HepG2 (cell line): ENCODE measurements at regions not wholly inside any gene's neighbourhood (a gene's known extent, or its start where the extent isn't known, plus 50 kb on each side); places are given as distances from the start of the nearest gene placed in this dataset.

Experiments used
- ATAC-seq: fragments of 200-7000 bp; cut with Tn5 transposase; 3 replicates; pipeline ENCODE4 v1.9.1; 2020; ENCODE audit warnings: mild to moderate bottlenecking, moderate library complexity
- BruUV-seq: library from RNA; stranded (reverse); fragments of 400-500 nt; replicated peaks from 2 replicates; lab custom pipeline; 2021; lab: Mats Ljungman, UMichigan
- CTCF ChIA-PET: fragments of 300-600 bp; formaldehyde crosslinking; extraction: SDS; loops from one replicate; lab custom pipeline; 2021; ENCODE audit warnings: low total read pairs, inconsistent platforms, low intra/inter-chr PET ratio; lab: Yijun Ruan, JAX
- POLR2A ChIA-PET: fragments of 350-600 bp; sonication (Branson Sonifier 250); formaldehyde crosslinking; loops from one replicate; lab custom pipeline; 2020; ENCODE audit warnings: antibody characterized with exemption, inconsistent platforms; lab: Yijun Ruan, JAX
- DNase-seq: peaks from one replicate; pipeline ENCODE4 v3.0.0-alpha.2; 2015; ENCODE audit warnings: low spot score
- FAIRE-seq: peaks from 3 replicates; lab custom pipeline; 2011; peaks lifted over from hg19 to GRCh38; lab: Jason Lieb, UNC
- H2AFZ ChIP-seq: one replicate; pipeline ENCODE4 v1.6.1; 2011; ENCODE audit warnings: low read length, inconsistent platforms
- H3K27ac ChIP-seq: fragments of 300-600 bp; 3 replicates; pipeline ENCODE4 v1.8.0; 2011; ENCODE audit warnings: mixed run types, mild to moderate bottlenecking, mixed read lengths, low read length, inconsistent platforms; ENCODE audit not compliant: insufficient read depth; ENCODE audit errors: extremely low read length
- H3K27me3 ChIP-seq, 2 experiments: fragments of 200-600 bp in 1 of 2; 2 replicates in 1 of 2; 3 replicates in 1 of 2; pipeline versions ENCODE4 v1.6.0 to v1.8.0; 2011; ENCODE audit warnings: low read length in 2 of 2, mild to moderate bottlenecking in 2 of 2, moderate library complexity in 2 of 2, inconsistent platforms in 1 of 2; ENCODE audit not compliant: insufficient read depth in 2 of 2, control insufficient read depth in 1 of 2
- H3K36me3 ChIP-seq, 2 experiments: fragments of 200-600 bp in 1 of 2; replicated peaks in 1 of 2; 2 replicates in 1 of 2; 3 replicates in 1 of 2; pipeline versions ENCODE4 v1.5.1 to v1.8.0; 2011; ENCODE audit warnings: low read length in 2 of 2, inconsistent platforms in 1 of 2; ENCODE audit not compliant: insufficient read depth in 2 of 2, control insufficient read depth in 1 of 2
- H3K4me1 ChIP-seq: 2 replicates; pipeline ENCODE4 v1.5.1; 2012; ENCODE audit warnings: low read length, inconsistent platforms; ENCODE audit not compliant: insufficient read depth
- H3K4me2 ChIP-seq: 2 replicates; pipeline ENCODE4 v1.6.0; 2011; ENCODE audit warnings: low read depth, low read length, inconsistent platforms
- H3K4me3 ChIP-seq, 3 experiments: fragments of 200-600 bp in 1 of 3; sonication (generic), shearing (Covaris generic) in 1 of 3; replicated peaks in 1 of 3; 2 replicates each; pipeline ENCODE4 v1.5.1; 2011 to 2016; ENCODE audit warnings: low read length in 3 of 3, inconsistent platforms in 2 of 3, low read depth in 2 of 3, mild to moderate bottlenecking in 2 of 3, control low read depth in 1 of 3, mixed read lengths in 1 of 3; ENCODE audit not compliant: insufficient read depth in 1 of 3
- H3K79me2 ChIP-seq: one replicate; pipeline ENCODE4 v1.6.1; 2011; ENCODE audit warnings: low read length, inconsistent platforms; ENCODE audit not compliant: insufficient read depth
- H3K9ac ChIP-seq: 2 replicates; pipeline ENCODE4 v1.6.0; 2011; ENCODE audit warnings: mild to moderate bottlenecking, low read depth, low read length, inconsistent platforms; ENCODE audit not compliant: insufficient read depth
- H3K9me3 ChIP-seq: 2 replicates; pipeline ENCODE4 v1.5.1; 2012; ENCODE audit warnings: mild to moderate bottlenecking, low read length
- H4K20me1 ChIP-seq: 2 replicates; pipeline ENCODE4 v1.6.0; 2011; ENCODE audit warnings: inconsistent platforms, mild to moderate bottlenecking, low read length, moderate library complexity; ENCODE audit not compliant: insufficient read depth
- ARID2 ChIP-seq: sonication (generic); formaldehyde crosslinking; IDR thresholded peaks from 2 replicates; pipeline ENCODE4 v1.8.1; 2022; ENCODE audit warnings: mild to moderate bottlenecking, missing genetic modification reagents, borderline replicate concordance
- ARID4A ChIP-seq: sonication (generic); formaldehyde crosslinking; IDR thresholded peaks from 2 replicates; pipeline ENCODE4 v1.5.0; 2020; ENCODE audit warnings: mild to moderate bottlenecking, missing genetic modification reagents, borderline replicate concordance
- CTCF ChIP-seq: sonication (generic); formaldehyde crosslinking; IDR thresholded peaks from 2 replicates; pipeline ENCODE4 v1.5.0; 2020; ENCODE audit warnings: mild to moderate bottlenecking, missing genetic modification reagents, moderate library complexity
- GTF2F1 ChIP-seq: fragments of 150-350 bp; IDR thresholded peaks from 2 replicates; pipeline ENCODE4 v1.6.1; 2014; ENCODE audit warnings: low read length
- HIVEP1 ChIP-seq: sonication (generic); formaldehyde crosslinking; IDR thresholded peaks from 2 replicates; pipeline ENCODE4 v1.4.0; 2020; ENCODE audit warnings: mild to moderate bottlenecking, missing genetic modification reagents
- HNRNPL ChIP-seq: fragments of 200-400 bp; formaldehyde crosslinking; IDR thresholded peaks from 2 replicates; pipeline ENCODE4 v1.6.1; 2017; ENCODE audit warnings: mild to moderate bottlenecking, low read depth, low read length
- POLR2A ChIP-seq, 2 experiments: IDR thresholded peaks; 2 replicates each; pipeline ENCODE4 v1.6.1; 2011; ENCODE audit warnings: low read depth in 2 of 2, low read length in 2 of 2, mild to moderate bottlenecking in 1 of 2, moderate library complexity in 1 of 2; ENCODE audit not compliant: insufficient read depth in 1 of 2
- RBM22 ChIP-seq: fragments of 200-400 bp; formaldehyde crosslinking; optimal IDR thresholded peaks from 2 replicates; pipeline ENCODE3; 2017; ENCODE audit warnings: mild to moderate bottlenecking, low read length, moderate library complexity
- SAFB2 ChIP-seq: sonication (generic); formaldehyde crosslinking; IDR thresholded peaks from 2 replicates; pipeline ENCODE4 v1.5.1; 2020; ENCODE audit warnings: missing genetic modification reagents, low read depth, mild to moderate bottlenecking, borderline replicate concordance
- TARDBP ChIP-seq: sonication (generic); formaldehyde crosslinking; IDR thresholded peaks from 2 replicates; pipeline ENCODE4 v1.8.0; 2022; ENCODE audit warnings: mild to moderate bottlenecking, missing genetic modification reagents
- TFE3 ChIP-seq: IDR thresholded peaks from 2 replicates; pipeline ENCODE4 v1.6.1; 2016
- ZMYM2 ChIP-seq: sonication (generic); formaldehyde crosslinking; IDR thresholded peaks from 2 replicates; pipeline ENCODE4 v1.8.0; 2022; ENCODE audit warnings: mild to moderate bottlenecking, missing genetic modification reagents
- ZNF136 ChIP-seq: sonication (generic); formaldehyde crosslinking; IDR thresholded peaks from 2 replicates; pipeline ENCODE4 v1.8.1; 2022; ENCODE audit warnings: low read depth, mild to moderate bottlenecking, moderate library complexity, missing genetic modification reagents
- ZNF431 ChIP-seq: sonication (generic); formaldehyde crosslinking; IDR thresholded peaks from 2 replicates; pipeline ENCODE4 v1.9.0; 2022; ENCODE audit warnings: missing genetic modification reagents, low read depth, mild to moderate bottlenecking, borderline replicate concordance
- ZNF891 ChIP-seq: sonication (generic); formaldehyde crosslinking; IDR thresholded peaks from 2 replicates; pipeline ENCODE4 v1.5.0; 2020; ENCODE audit warnings: mild to moderate bottlenecking, missing genetic modification reagents
- WGBS: methylation state at CpG from one replicate; pipeline ENCODE4 v1.1.6; 2017; ENCODE audit warnings: low lambda C conversion rate; 5-methylcytosine and 5-hydroxymethylcytosine counted together
- in situ Hi-C: cut with HindIII; loops from 2 replicates; pipeline ENCODE4 v1.10.0; 2017; ENCODE audit warnings: low pct_unique_long_range_greater_than_20kb; ENCODE audit not compliant: extremely low pct_ligation_motif_present
- intact Hi-C: fragments of 100-400 bp; cut with micrococcal nuclease; formaldehyde crosslinking; loops from one replicate; pipeline ENCODE4 v1.10.0; 2022; ENCODE audit not compliant: unreplicated experiment
- TF ChIP-seq, protein P1 (sequence below): IDR thresholded peaks from 2 replicates; pipeline ENCODE4 v1.6.1; 2016; ENCODE audit warnings: missing genetic modification reagents, missing compliant biosample characterization
- TF ChIP-seq, protein P2 (sequence below): IDR thresholded peaks from 2 replicates; pipeline ENCODE4 v1.6.1; 2018; ENCODE audit warnings: missing genetic modification reagents

GRCh38 chr20:4327956-4328355, 78.9 kb upstream of the ADRA1D start:
- FAIRE-seq (no peak), ATAC-seq (no peak)
- in situ Hi-C loops = no loop called here
- WGBS = 7% methylated on average over 4 of the region's 4 CpGs
- Histone ChIP-seq H3K27me3 (peaks cover 3 to 17% of the 10 kb centered on the region in 2 experiments; a peak in 3 of 5 replicates), H3K9ac (no peak overlapping the region), H3K4me2 (no peak overlapping the region), H3K79me2 (no peaks in the 10 kb centered on the region), H3K4me1 (no peaks in the 10 kb centered on the region), H3K9me3 (no peaks in the 10 kb centered on the region), H2AFZ (no peak overlapping the region)
- BruUV-seq = no TSS peak
- TF ChIP-seq TARDBP (CRISPR knock-in tag) (no peak), HNRNPL (no peak), GTF2F1 (no peak), ARID4A (CRISPR knock-in tag) (no peak), HIVEP1 (CRISPR knock-in tag) (no peak), TFE3 (CRISPR knock-in tag) (no peak), ARID2 (no peak), SAFB2 (CRISPR knock-in tag) (no peak), ZNF136 (CRISPR knock-in tag) (no peak), POLR2A (IDR thresholded peaks at IDR 0.05; ENCODE audit: insufficient read depth in 1 of 2, low read depth in 2 of 2, low read length in 2 of 2) (no peak), CTCF (CRISPR knock-in tag) (no peak), ZMYM2 (no peak), ZNF891 (CRISPR knock-in tag) (no peak), ZNF431 (no peak), RBM22 (no peak)
- TF ChIP-seq, protein P1, sequence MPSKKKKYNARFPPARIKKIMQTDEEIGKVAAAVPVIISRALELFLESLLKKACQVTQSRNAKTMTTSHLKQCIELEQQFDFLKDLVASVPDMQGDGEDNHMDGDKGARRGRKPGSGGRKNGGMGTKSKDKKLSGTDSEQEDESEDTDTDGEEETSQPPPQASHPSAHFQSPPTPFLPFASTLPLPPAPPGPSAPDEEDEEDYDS (CRISPR knock-in tag) = no peak
- TF ChIP-seq, protein P2, sequence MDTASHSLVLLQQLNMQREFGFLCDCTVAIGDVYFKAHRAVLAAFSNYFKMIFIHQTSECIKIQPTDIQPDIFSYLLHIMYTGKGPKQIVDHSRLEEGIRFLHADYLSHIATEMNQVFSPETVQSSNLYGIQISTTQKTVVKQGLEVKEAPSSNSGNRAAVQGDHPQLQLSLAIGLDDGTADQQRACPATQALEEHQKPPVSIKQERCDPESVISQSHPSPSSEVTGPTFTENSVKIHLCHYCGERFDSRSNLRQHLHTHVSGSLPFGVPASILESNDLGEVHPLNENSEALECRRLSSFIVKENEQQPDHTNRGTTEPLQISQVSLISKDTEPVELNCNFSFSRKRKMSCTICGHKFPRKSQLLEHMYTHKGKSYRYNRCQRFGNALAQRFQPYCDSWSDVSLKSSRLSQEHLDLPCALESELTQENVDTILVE = no peak
- TF ChIP-seq, all 625 proteins: peak for 0
- Histone ChIP-seq H3K27ac (no peak overlapping the region), H3K36me3 (no peaks in the 10 kb centered on the region), H3K4me3 (no peak overlapping the region), H4K20me1 (no peaks in the 10 kb centered on the region)
- intact Hi-C loops = no loop called here
- CTCF ChIA-PET = no interaction called here
- DNase-seq = no peak
- POLR2A ChIA-PET = no interaction called here
